VCaP (cell line): ENCODE measurements at regions not wholly inside any gene's neighbourhood (a gene's known extent, or its start where the extent isn't known, plus 50 kb on each side); places are given as distances from the start of the nearest gene placed in this dataset.

Experiments
- H3K27ac ChIP-seq: fragments of 450-650 bp; 2 replicates; pipeline ENCODE4 v1.5.1; 2017
- CTCF ChIP-seq: fragments of 450-650 bp; conservative IDR thresholded peaks from 2 replicates; pipeline ENCODE4 v1.5.1; 2017; ENCODE audit warnings: mild to moderate bottlenecking, moderate library complexity

- no peak overlapping the region for H3K27ac ChIP-seq
- no peak for TF ChIP-seq CTCF
These were observed 904.1 kb downstream of the KCNMA1 start for GRCh38 chr10:76733441-76733936.

GRCh38 chr10:76732306-76732705 lies 905.3 kb downstream of the KCNMA1 start:
- no peak overlapping the region for H3K27ac ChIP-seq

GRCh38 chr10:76729841-76730487 lies 907.6 kb downstream of the KCNMA1 start:
- no peak overlapping the region for H3K27ac ChIP-seq
- TF ChIP-seq CTCF, result no peak

More at GRCh38 chr10:76732306-76732705, 905.3 kb downstream of the KCNMA1 start:
- TF ChIP-seq CTCF, result no peak

- TF ChIP-seq CTCF, result no peak
- no peak overlapping the region for H3K27ac ChIP-seq
These were observed 908.3 kb downstream of the KCNMA1 start for GRCh38 chr10:76729346-76729745.

- no peak overlapping the region for H3K27ac ChIP-seq
- no peak for TF ChIP-seq CTCF
These were observed 910.6 kb downstream of the KCNMA1 start for GRCh38 chr10:76727038-76727437.

- H3K27ac ChIP-seq, result no peak overlapping the region
- no peak for TF ChIP-seq CTCF
These were observed 913.8 kb downstream of the KCNMA1 start for GRCh38 chr10:76723844-76724243.

GRCh38 chr10:76721891-76722505 lies 915.6 kb downstream of the KCNMA1 start:
- no peak overlapping the region for H3K27ac ChIP-seq
- TF ChIP-seq CTCF, result no peak
